Tibial nerve (tissue), 4 donors: ENCODE measurements at regions not wholly inside any gene's neighbourhood (a gene's known extent, or its start where the extent isn't known, plus 50 kb on each side); places are given as distances from the start of the nearest gene placed in this dataset.

Experiments
- DNase-seq, 2 donors: peaks; one replicate each; pipeline ENCODE4 v3.0.0-alpha.2; 2019; ENCODE audit warnings: low spot score in 2 of 2
- H3K27ac ChIP-seq, 4 donors: fragments of 200-600 bp; sonication (generic) in 3 of 4; one replicate each; pipeline ENCODE4 v1.5.1; 2017 to 2019; ENCODE audit warnings: mild to moderate bottlenecking in 1 of 4
- H3K27me3 ChIP-seq, 2 donors: fragments of 200-600 bp; sonication (generic) in 1 of 2; one replicate each; pipeline versions ENCODE4 v1.5.1 to v1.6.0; 2017 to 2019
- H3K36me3 ChIP-seq, 3 donors: fragments of 200-600 bp; sonication (generic); one replicate each; pipeline ENCODE4 v1.5.1; 2018 to 2019
- H3K4me1 ChIP-seq, 4 donors: fragments of 200-600 bp; sonication (generic) in 3 of 4; one replicate each; pipeline ENCODE4 v1.5.1; 2017 to 2019
- H3K4me3 ChIP-seq, 4 donors: fragments of 200-600 bp; sonication (generic) in 3 of 4; one replicate each; pipeline ENCODE4 v1.5.1; 2017 to 2019; ENCODE audit warnings: mild to moderate bottlenecking in 1 of 4, moderate library complexity in 1 of 4
- H3K9me3 ChIP-seq, 4 donors: fragments of 200-600 bp; sonication (generic) in 3 of 4; one replicate each; pipeline ENCODE4 v1.5.1; 2017 to 2019
- CTCF ChIP-seq, 5 experiments: fragments of 200-600 bp in 3 of 5; fragments of 450-650 bp in 2 of 5; sonication (generic) in 3 of 5; IDR thresholded peaks; one replicate each; pipeline ENCODE4 v1.5.1; 2016 to 2019; ENCODE audit warnings: antibody characterized with exemption in 5 of 5, mild to moderate bottlenecking in 3 of 5, moderate library complexity in 2 of 5
- EP300 ChIP-seq, 2 donors: sonication (generic); formaldehyde crosslinking; IDR thresholded peaks; one replicate each; pipeline ENCODE4 v1.6.1; 2017; ENCODE audit warnings: antibody characterized with exemption in 2 of 2, mild to moderate bottlenecking in 1 of 2
- POLR2A ChIP-seq, 2 donors: fragments of 450-650 bp; IDR thresholded peaks; one replicate each; pipeline ENCODE4 v1.6.1; 2017; ENCODE audit warnings: antibody characterized with exemption in 2 of 2, mild to moderate bottlenecking in 2 of 2, moderate library complexity in 2 of 2
- WGBS, 2 donors: methylation state at CpG; one replicate each; pipeline ENCODE4 v1.1.5; 2018; 5-methylcytosine and 5-hydroxymethylcytosine counted together

- Histone ChIP-seq H3K27me3 (no peaks in the 10 kb centered on the region), H3K36me3 (no peaks in the 10 kb centered on the region), H3K4me3 (no peak overlapping the region), H3K4me1 (no peaks in the 10 kb centered on the region), H3K9me3 (no peaks in the 10 kb centered on the region), H3K27ac (no peak overlapping the region)
- TF ChIP-seq CTCF (IDR thresholded peaks at IDR 0.05) (no peak), EP300 (IDR thresholded peaks at IDR 0.05) (no peak), POLR2A (IDR thresholded peaks at IDR 0.05) (no peak)
- no peak for DNase-seq
- WGBS, 2 donors = 48 to 54% methylated on average over 5 of the region's 5 CpGs
Observed at GRCh38 chr10:128390596-128390995, 264.4 kb upstream of the MKI67 start.

DNA sequence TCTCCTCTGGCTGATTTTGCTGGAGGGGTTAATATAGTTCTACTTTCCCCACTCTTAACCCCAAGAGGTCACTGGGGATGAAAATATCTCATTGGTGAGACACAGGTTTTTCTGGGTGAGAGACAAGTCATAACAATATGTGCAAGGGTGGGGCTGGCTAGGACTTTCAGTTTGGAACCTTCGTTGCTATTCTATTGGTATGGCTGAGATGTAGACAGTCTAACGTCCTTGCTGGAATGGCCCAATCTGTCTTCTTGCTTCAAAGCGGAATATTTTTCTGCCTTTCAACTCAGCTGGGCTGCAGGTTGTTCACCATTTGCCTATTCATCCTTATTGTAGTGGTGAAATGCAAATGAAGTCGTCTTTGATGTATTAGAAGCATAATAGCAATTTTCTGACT lies 267.3 kb upstream of the MKI67 start:
- Histone ChIP-seq H3K4me1 (no peaks in the 10 kb centered on the region), H3K4me3 (no peak overlapping the region), H3K36me3 (no peaks in the 10 kb centered on the region), H3K27me3 (no peaks in the 10 kb centered on the region), H3K9me3 (no peaks in the 10 kb centered on the region), H3K27ac (no peak overlapping the region)
- TF ChIP-seq CTCF (IDR thresholded peaks at IDR 0.05) (no peak), EP300 (IDR thresholded peaks at IDR 0.05) (no peak), POLR2A (IDR thresholded peaks at IDR 0.05) (no peak)
- 55 to 63% methylated on average over 4 of the region's 4 CpGs for WGBS, 2 donors
- no peak for DNase-seq

- Histone ChIP-seq H3K27ac (no peak overlapping the region), H3K36me3 (no peaks in the 10 kb centered on the region), H3K9me3 (peaks cover 0 to 15% (median 3%) of the 10 kb centered on the region in 4 donors), H3K27me3 (no peaks in the 10 kb centered on the region), H3K4me3 (no peak overlapping the region), H3K4me1 (no peaks in the 10 kb centered on the region)
- 86 to 87% methylated on average over 8 of the region's 8 CpGs for WGBS, 2 donors
- DNase-seq = no peak
- TF ChIP-seq CTCF (IDR thresholded peaks at IDR 0.05) = no peak
- no peak for TF ChIP-seq POLR2A (IDR thresholded peaks at IDR 0.05)
- no peak for TF ChIP-seq EP300 (IDR thresholded peaks at IDR 0.05)
Observed at GRCh38 chr10:128398118-128398517, 271.9 kb upstream of the MKI67 start.

GRCh38 chr10:128398999-128399398 lies 272.8 kb upstream of the MKI67 start:
- 93 to 100% methylated on average over 1 of the region's 1 CpG for WGBS, 2 donors
- DNase-seq = no peak

DNA sequence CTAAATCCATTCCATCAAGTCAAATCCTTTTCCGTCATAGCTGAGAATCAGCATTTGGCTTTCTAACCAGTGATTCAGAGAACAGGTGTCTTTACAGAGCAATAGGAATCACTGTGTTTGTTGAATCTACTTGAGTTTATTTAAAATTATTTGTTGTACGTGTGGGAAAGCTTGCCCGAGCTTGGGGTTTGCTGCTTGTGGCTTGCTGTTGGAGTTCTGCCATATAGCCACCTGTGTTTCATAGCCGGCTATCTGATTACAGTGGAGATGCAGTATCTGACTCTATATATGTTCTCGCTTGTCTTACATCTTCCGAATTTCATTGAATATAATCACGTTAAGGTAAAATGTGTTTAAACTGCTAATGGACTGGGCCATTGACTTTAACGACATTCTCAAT lies 274.3 kb upstream of the MKI67 start:
- 71 to 81% methylated on average over 8 of the region's 8 CpGs for WGBS, 2 donors
- H3K27ac ChIP-seq = no peak overlapping the region
- no peaks in the 10 kb centered on the region for H3K36me3 ChIP-seq
- no peaks in the 10 kb centered on the region for H3K27me3 ChIP-seq
- no peak overlapping the region for H3K4me3 ChIP-seq
- TF ChIP-seq POLR2A (IDR thresholded peaks at IDR 0.05) = no peak
- no peak for TF ChIP-seq EP300 (IDR thresholded peaks at IDR 0.05)
- no peak for TF ChIP-seq CTCF (IDR thresholded peaks at IDR 0.05)
- DNase-seq = no peak
- H3K4me1 ChIP-seq = no peaks in the 10 kb centered on the region
- H3K9me3 ChIP-seq = peaks cover 0 to 15% (median 3%) of the 10 kb centered on the region in 4 donors

More at GRCh38 chr10:128398999-128399398, 272.8 kb upstream of the MKI67 start:
- H3K4me1 ChIP-seq = no peaks in the 10 kb centered on the region
- no peak overlapping the region for H3K27ac ChIP-seq
- no peak overlapping the region for H3K4me3 ChIP-seq
- no peaks in the 10 kb centered on the region for H3K27me3 ChIP-seq
- H3K36me3 ChIP-seq = no peaks in the 10 kb centered on the region
- H3K9me3 ChIP-seq = peaks cover 0 to 15% (median 3%) of the 10 kb centered on the region in 4 donors
- TF ChIP-seq CTCF (IDR thresholded peaks at IDR 0.05) (no peak), EP300 (IDR thresholded peaks at IDR 0.05) (no peak), POLR2A (IDR thresholded peaks at IDR 0.05) (no peak)
